NCI-H345 treated with DMSO at 0.1 percent for 48 hours (cell line): ENCODE measurements at regions not wholly inside any gene's neighbourhood (a gene's known extent, or its start where the extent isn't known, plus 50 kb on each side); places are given as distances from the start of the nearest gene placed in this dataset.
"Not testable (repeated sequence)": the region's sequence is repeated elsewhere in the genome, so short reads cannot be mapped to it uniquely, and the experiment has no call there.

Experiments
- DNase-seq: peaks from one replicate; lab custom pipeline; 2025; ENCODE audit not compliant: unreplicated experiment; lab: John Stamatoyannopoulos, UW

DNA sequence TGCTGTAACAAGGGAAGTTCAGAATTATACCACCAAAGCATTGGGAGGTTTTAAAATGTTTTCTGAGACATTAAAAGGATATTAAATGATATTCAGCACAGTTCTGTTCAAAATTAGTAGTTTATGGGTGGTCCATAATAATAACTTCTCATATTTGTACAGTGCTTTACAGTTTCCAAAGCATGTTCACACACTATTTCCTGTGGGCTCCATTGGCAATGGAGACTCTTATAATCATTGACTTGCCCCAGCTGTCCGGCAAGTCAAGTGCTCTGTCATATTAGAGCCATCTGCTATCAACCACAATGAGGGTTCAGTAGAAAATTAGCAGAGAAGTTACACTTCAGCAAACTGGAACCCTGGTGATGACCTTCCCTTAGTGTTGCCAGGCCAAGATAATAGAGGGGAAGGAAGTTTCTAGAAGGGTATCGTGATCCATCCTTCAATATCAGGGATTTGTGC, 526.6 kb upstream of the CCDC196 start:
- no peak for DNase-seq

DNA sequence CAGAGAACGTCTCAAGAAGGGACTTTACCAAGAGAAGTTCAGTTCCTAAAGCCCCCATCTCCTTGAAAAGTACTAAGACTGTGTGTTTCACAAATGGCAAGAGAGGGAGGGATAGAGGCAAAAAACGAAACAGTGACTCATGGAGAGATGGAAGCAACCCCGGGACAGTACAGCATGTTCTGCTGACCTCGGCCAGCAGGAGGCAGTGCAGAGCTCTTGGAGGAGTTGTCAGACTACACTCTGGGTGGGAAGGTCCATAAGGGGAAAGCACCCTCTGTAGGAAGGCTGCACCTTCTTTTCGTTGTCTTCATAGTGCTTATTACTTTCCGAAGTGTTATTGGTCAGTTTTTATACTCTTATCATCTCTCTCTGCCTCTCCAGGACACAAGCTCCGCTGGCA, 525.2 kb upstream of the CCDC196 start:
- no peak for DNase-seq

DNA sequence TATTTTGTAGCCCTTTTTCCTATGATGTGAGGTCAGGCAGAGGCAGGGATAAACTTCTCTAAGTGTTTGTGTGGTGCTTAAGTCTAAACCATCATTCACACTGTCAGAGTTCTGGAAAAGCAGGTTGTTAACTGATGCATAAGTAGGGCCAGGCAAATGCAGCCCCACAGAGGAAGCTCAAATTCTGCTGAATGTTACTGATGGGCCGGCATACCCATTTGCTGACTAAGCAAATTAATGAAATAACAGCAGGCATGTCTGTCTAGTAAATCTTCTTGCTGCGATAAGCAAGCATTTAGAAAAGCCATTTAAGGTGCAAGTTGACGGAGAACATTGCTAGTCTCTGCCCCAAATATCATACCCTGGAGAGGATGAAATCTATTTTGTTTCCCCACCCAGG, 523.2 kb upstream of the CCDC196 start:
- no peak for DNase-seq

DNA sequence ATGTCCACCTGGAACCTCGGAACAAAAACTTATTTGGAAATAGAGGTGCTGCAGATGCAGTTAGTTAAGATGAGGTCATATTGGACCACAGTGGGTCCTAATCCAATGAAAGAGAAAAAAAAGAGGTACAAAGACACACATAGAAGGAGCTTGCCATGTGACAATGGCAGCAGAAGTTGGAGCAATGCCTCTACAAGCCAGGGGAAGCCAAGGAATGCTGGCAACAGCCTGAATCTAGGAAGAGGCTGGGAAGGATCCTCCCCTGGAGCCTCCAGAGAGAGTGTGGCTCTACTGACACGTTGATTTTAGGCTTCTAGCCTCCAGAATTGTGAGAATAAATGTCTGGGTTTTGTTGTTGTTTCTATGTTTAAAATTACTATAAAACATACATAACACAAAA, 521.8 kb upstream of the CCDC196 start:
- no peak for DNase-seq

DNA sequence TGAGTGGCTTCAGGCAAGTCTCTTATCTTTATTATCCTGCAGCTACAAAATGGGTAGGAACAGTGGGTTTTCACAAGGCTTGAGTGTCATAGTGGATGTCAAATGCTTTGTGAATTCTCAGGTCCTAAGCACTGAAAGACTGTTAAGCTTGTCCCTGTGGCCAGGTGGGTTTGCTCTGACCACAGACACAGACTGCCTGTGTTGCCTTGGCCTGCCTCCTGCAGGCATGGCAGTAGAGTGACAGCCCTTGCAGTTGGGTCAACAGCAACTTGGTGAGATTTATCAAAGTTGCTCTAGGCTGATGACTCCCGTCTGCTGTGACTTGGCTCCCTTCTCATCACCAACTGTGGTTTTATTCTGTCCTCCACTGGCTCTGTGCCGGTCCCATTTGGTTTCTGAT, 520.0 kb upstream of the CCDC196 start:
- no peak for DNase-seq

DNA sequence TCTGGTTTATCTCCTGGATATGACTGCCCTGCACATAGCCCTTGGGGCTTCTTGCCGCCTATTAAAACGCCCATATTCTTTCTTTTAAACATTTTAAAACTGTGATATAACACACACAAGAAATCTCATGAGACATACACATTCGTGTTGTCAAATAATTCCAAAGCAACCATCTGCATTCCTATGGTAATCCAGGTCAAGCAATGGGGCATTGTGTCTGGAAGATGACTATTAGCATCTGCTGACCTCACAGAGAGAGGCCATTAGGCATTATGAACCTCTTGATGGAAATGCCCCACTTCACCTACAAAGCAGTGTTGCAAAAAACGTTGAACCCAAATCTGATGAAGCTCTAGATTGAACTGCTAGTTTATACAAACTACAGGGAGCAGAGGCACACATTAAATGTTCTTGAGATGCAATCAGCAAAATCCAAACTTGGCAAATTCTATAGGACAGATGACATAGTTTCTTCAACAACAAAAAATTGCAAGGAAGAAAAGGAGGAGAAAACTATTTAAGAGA, 513.8 kb upstream of the CCDC196 start:
- no peak for DNase-seq

DNA sequence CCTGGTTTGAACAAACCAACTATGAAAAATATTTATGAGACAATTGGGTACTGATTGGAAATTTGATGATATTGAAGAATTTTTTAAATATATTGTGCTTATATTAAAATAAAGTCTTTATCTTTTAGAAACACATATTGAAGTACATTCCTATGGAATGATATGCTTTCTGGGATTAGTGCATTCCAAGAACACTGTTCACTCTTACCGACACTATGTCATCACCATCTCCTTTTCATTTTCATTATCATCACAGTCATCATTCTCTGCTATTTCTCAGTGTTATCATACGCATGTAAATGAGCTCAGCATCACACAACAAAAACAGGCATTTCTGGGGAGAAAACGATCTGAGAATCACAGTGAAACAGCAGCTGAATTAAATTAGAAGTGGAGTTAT, 513.3 kb upstream of the CCDC196 start:
- DNase-seq: no peak

DNA sequence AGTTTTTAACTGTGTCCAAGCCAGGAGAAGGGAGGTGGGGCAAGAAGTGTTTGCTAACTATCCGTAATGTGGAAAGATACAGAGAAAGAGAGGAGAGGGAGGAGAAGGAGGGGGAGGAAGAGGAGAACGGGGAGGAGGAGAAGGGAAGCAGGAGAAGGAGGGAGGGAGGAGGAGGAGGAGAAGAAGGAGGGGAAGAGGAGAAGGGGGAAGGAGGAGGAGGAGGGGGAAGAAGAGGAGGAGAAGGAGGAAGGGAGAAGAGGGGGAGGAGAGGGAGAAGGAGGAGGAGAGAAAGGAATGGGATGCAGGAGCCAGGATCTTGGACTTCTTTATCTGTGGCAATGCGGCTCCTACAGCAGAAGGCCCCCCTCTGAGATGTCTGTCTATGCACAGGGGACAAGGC, 510.3 kb upstream of the CCDC196 start:
- no peak for DNase-seq

DNA sequence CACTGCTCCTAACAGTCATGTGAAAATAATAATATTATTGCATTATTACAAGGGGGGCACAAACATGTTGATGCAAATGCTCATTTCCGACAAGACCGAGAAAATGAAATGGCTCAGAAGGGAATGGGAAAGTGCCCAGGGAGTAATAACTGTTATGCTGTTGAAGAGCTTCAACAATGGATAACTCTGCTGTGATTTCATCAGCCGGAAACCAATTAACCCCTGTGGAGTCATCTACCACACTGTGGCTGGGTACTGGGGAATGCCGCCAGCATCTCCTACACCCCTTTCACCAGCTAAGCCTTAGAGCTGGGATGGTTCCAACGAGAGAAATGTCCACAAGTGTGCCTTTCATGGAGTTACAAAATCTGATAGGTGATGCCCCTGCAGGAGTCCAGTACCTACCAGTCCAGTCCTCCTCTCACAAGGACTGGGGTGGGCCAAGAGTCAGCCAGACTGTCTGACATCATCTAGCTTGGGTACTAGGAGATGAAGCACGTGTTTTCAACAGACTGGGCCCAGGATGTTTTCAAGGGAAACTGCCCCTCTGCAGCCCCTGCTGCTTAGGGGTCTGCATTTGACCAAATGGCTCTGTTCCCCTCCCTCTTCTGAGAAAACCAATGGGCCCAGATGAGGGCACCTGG, 509.3 kb upstream of the CCDC196 start:
- DNase-seq: no peak

DNA sequence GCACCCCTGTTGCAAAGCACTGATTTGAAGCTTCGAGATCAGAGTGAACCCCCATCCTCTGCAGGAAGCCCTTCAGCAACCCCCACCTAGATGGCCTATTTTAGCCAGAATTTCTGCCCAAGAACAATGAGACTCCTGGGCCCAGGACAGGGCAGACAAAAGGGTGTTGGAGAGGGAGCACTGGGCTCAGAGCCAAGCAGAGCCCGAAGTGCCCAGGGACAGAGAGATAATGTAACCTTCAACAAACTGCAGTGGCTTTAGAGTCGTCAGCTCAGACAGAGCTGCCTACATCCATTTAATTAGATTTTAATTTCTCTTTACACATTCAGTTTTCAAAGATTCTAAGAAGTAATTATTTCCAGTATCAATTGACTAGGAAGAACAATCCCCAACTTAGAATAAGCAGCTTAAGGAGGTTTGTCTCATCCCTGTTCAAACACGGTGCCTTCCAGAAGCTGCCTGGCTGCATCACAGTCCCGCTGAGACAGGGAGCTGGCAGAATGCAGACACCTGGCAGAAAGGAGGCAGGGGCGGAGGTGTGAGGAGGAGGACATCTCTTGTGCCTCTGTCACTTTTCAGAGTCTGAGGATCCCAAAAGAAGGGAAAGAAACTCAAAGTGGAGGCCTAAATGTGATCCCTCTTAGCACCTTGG, 504.9 kb upstream of the CCDC196 start:
- DNase-seq: peak; percentile 37

DNA sequence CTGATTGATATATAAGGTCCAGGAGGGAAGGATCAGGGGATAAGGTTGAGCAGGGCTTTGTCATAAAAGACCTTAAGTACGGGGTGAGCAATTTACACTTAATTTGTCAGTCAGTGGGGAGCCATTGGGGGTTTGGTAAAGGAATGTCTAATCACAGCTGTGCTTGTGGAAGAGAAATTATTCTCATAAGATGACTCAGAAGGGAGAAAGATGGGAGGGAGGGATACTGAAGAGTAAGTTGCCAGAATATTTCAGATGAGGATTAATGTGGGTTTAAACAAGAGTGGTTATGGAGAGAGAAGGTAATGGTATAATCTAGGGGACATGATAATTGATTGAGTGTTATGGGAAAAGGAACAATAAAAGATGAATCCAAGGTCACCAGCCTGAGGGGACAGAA, 500.1 kb upstream of the CCDC196 start:
- no peak for DNase-seq

DNA sequence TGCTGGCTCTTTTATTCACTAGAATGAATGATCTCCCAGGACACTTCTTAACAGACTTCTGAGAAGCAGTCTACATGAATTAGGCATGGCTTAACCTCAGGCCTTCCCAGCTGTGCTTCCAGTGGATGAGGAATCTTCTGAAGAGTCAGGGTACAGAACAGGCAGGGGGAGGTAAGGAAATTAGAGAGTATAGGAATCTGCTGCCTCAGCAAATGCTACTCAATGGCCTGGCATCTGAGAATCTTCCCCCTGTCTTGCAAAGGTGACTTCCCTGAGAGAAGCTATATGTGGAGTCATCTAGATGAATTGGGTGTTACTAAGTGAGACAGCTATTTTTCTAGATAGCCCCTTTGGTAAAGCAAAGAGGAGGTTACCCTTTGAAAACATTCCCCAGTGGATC, 496.2 kb upstream of the CCDC196 start:
- DNase-seq: no peak

DNA sequence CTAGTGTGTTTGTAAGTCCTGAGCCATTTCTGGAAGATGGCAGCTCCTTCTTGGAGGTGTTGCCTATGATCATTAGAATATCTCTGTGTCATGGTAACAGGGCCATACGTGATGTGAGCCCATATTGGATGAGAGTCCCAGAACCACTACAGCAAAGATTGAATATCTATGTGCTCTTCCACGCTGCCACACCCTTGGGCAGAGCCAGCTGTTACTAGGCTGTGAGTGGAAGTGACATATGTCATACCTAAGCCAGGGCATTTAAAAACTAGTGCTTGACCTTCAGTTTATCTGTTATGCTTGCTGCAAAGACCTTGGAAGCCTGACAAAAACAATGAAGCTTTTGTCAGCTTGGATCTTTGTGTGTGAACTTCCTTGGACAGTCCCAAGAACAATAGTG, 495.1 kb upstream of the CCDC196 start:
- no peak for DNase-seq

DNA sequence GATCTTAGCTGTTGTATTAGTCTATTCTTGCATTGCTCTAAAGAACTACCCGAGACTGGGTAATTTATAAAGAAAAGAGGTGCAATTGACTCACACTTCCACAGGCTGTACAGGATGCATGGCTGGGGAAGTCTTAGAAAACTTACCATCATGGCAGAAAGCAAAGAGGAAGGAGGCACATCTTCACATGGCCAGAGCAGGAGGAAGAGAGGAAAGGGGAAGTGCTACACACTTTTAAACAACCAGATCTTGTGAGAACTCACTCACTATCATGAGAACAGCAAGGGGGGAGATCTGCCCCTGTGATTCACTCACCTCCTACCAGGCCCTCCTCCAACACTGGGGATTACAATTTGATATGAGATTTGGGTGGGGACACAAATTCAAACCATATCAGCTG, 494.2 kb upstream of the CCDC196 start:
- DNase-seq: not testable (repeated sequence)

DNA sequence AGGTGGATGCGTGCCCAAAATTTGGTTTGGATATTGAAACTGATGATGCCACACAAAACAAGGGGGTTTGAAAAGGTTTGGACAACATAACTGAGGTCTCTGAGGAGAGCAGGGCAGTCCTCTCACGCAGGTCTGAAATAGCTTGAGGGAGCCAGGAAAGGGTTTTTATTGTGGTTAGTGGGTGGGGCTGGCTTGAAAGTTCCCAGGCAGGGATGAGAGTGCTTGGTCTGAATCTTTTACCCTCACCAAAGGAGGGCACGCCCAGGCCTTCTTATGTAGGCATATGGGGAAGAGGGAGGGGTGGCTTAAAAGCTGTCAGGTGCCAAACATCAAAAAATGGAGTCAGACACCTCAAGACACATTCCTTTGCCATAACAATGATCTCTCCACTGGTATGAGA, 493.1 kb upstream of the CCDC196 start:
- DNase-seq: no peak

DNA sequence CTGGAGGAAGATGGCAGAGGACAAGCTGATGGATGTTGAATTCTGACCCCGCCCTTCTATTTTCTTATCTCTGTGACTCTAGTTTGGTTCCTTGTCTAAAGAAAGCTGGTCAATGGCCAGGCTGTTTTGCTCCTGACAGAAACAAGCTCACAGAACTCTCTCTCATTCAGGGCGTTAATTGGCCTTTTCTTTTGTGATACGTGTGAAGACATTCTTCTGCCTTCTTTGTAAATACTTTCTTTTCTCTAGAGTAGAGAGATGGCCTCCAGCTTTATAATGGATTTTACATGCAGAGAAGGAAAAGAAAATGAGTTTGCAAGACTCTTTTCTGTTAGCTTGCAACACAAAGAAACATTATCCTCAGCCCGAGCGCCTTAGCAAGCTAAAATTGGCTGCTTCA, 492.2 kb upstream of the CCDC196 start:
- DNase-seq: no peak

DNA sequence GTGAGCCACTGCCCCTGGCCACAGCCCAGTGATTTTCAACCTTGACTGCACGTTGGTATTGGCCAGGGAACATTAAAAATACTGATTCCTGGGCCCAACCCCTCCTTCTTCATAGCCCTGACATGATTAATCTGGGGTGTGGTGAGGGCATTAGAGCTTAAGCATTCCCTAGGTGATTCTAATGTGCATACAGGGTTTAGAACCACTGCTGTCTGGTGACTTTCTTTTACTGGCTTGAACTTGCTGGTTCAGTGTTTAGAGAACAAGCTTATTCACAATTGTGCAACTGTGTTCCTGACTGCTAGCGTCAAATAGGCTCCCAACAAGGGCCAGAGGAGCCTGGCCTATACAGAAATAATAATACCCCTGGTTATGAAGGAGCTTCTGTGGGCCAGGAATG, 488.8 kb upstream of the CCDC196 start:
- DNase-seq: no peak

DNA sequence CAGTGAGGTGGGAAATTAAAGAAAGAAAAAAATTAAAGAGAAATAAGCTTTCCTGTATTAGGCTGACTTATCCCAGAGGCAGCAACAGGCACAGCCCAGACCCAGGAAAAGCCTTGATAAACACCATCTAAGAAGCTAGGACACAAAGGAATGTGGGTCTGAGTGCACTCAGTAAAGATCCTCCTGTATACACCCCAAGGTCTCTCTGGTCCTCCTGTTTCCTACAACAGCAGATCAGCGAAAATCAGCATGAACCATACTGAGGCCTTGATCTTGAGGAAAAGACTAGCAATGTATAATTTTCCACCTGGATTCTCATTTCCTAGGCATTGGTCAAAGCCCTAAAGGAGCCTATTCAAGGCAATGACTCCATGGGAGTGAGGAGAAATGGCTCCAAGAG, 486.3 kb upstream of the CCDC196 start:
- DNase-seq: no peak

DNA sequence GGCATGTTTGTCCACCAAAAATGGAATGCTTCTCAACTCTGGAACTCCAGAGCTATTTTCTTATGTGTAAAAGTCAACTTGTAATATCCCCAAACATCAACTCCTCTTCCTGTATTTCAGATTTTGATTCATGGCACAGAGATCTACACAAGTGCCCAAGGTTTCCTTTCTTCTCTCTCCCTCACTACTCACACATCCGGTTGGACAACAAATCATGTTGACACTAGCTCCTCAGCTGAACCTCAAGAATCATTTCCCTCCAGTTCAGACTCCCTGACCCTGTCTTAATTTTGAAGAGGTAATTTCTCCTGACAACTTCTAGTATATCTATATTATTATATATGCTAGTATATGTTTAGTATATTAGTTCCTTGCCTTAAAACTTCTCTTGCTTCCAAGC, 485.4 kb upstream of the CCDC196 start:
- no peak for DNase-seq

DNA sequence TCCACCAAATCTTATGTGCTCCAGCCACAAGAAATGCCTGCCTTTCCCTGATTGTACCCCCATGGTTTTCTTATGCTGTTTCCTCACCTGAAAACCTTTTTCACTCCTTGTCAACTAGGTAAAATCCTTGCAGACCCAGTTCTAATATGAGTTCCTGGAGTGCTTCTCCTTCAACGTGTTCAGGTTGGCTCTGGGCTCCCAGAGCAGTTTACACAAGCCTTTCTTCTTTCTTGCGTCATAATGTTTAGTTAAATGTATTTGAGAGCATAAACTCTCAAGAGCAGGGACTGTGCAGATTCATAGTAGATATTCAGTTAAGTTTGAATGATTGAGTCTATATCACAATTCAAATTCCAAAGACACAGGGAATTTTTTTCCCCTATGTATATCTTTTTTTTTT, 484.8 kb upstream of the CCDC196 start:
- no peak for DNase-seq

DNA sequence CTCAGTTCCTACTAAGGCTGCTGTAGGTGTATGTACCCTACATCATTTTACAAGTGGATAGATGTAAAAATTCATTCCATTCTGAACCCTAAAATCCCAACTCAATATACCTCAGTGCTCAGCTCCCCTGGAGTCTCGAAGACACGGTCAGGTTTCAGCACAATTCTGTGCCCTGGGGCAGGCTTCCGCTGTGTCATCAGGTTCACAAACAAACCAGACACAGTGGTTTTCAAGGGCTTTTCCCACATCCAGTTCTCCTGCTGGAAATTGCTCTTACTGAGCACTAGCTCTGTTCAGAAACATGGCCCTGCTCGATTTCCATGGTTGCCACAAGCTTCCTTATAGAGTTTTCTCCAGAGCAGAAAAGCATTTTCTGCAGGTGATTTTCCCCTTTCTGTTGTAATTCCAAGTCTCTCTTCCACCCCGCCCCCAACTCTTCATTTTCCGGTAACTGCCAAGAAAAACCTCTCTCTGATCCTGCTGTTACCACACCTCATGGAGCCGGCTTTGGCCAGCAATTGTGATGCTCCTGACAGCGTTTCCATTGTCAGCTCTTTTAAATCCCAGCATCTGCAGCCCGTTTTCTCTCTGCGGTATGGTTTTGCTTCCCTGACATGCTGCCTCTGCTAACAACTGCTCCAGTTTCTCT, 483.0 kb upstream of the CCDC196 start:
- no peak for DNase-seq

DNA sequence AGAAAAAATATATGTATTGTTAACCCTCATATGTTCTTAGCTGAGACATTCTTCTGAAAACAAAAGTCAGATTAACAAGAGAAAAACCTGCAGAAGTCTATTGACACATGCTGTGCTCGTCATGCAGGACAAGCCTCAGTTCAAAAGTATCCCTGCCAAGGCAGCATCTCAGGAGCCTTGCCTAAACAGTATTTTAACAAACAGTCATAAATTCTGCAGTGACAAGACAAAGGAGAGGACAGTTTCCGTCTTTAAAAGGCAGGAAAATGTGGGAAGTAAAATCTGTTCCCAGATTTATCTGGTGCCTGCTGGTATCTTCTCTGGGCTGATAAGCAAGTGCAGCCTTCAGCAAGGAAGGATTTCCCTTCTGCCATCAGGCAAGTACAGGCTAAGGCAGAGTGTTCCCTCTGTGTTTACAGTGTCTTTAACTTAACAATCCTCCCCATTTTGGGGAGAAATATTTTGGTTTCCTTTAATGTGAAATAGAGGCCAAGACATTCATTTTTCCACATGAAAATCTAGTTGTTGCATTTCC, 480.2 kb upstream of the CCDC196 start:
- DNase-seq: no peak
